Psoas muscle (tissue), 7 donors: ENCODE measurements at regions not wholly inside any gene's neighbourhood (a gene's known extent, or its start where the extent isn't known, plus 50 kb on each side); places are given as distances from the start of the nearest gene placed in this dataset.

Experiments used
- ATAC-seq, 4 donors: fragments of 200-7000 bp; cut with Tn5 transposase; one replicate each; pipeline ENCODE4 v1.9.1; 2020; ENCODE audit warnings: moderate library complexity in 3 of 4, mild to moderate bottlenecking in 2 of 4
- DNase-seq, 2 donors: peaks; one replicate each; pipeline ENCODE4 v3.0.0-alpha.2; 2020
- H3K27ac ChIP-seq: fragments of 200-600 bp; one replicate; pipeline ENCODE4 v1.8.0; 2022
- H3K27me3 ChIP-seq, 3 donors: fragments of 200-600 bp in 1 of 3; one replicate each; pipeline versions ENCODE4 v1.6.1 to v1.8.0; 2013 to 2022; ENCODE audit warnings: low read length in 2 of 3, mild to moderate bottlenecking in 2 of 3, moderate library complexity in 1 of 3; ENCODE audit not compliant: insufficient read depth in 3 of 3
- H3K36me3 ChIP-seq, 2 donors: fragments of 200-600 bp in 1 of 2; one replicate each; pipeline versions ENCODE4 v1.6.1 to v1.8.0; 2013 to 2022; ENCODE audit warnings: low read depth in 1 of 2, mild to moderate bottlenecking in 1 of 2, moderate library complexity in 1 of 2; ENCODE audit not compliant: insufficient read depth in 1 of 2
- H3K4me1 ChIP-seq: fragments of 200-600 bp; one replicate; pipeline ENCODE4 v1.8.0; 2022
- H3K4me3 ChIP-seq: fragments of 200-600 bp; one replicate; pipeline ENCODE4 v1.8.0; 2022; ENCODE audit warnings: mild to moderate bottlenecking
- H3K9me3 ChIP-seq: fragments of 200-600 bp; one replicate; pipeline ENCODE4 v1.8.0; 2022
- WGBS, 3 donors: extraction: QIAGEN DNeasy Blood & Tissue Kit; methylation state at CpG; one replicate each; pipeline versions ENCODE4 v1.1.6 to v1.1.7; 2013; 5-methylcytosine and 5-hydroxymethylcytosine counted together
- intact Hi-C, 2 donors: fragments of 100-400 bp; cut with DNase I; formaldehyde crosslinking; loops; one replicate each; pipeline versions ENCODE4 v1.11.0 to v1.14.2; 2022
- TF ChIP-seq, protein P1 (sequence below): fragments of 200-600 bp; IDR thresholded peaks from one replicate; pipeline ENCODE4 v1.8.0; 2022; ENCODE audit warnings: antibody characterized with exemption
- donor health status: healthy with polysubstance abuse.
- donor health status: DM: no; HTN: no; CAD: no; lungs with moderate emphysema.
- donor health status: Bipolar disorder and iron deficiency.
- donor health status: healthy.
- donor health status: DM: yes; HTN: yes; CAD: no.
- donor health status: DM: no; HTN: no; CAD: no.
- donor health status: DM: yes; HTN: yes; CAD: no.

DNA sequence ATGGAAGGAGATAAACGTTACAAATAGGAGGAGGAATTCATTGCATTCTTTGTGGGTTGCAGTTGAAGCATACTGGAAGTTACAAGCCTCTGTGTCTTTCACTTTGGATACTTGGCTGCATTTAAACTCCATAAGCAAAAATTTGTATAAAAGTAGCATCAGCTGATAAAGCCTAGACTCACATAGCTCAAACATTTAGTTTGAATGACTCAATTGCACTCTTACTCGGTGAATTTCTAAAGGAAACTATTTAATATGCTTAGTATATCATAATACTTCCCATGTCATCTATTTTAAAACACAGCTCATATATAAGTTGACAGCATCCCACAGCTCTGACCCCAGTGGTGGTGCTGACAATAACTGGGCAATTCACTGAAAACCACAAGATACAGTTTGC is 596.6 kb upstream of the ZNF608 start:
- ATAC-seq (no peak), DNase-seq (no peak)
- 48 to 60% (median 50%) methylated on average over 2 of the region's 2 CpGs for WGBS, 3 donors
- TF ChIP-seq, protein P1, sequence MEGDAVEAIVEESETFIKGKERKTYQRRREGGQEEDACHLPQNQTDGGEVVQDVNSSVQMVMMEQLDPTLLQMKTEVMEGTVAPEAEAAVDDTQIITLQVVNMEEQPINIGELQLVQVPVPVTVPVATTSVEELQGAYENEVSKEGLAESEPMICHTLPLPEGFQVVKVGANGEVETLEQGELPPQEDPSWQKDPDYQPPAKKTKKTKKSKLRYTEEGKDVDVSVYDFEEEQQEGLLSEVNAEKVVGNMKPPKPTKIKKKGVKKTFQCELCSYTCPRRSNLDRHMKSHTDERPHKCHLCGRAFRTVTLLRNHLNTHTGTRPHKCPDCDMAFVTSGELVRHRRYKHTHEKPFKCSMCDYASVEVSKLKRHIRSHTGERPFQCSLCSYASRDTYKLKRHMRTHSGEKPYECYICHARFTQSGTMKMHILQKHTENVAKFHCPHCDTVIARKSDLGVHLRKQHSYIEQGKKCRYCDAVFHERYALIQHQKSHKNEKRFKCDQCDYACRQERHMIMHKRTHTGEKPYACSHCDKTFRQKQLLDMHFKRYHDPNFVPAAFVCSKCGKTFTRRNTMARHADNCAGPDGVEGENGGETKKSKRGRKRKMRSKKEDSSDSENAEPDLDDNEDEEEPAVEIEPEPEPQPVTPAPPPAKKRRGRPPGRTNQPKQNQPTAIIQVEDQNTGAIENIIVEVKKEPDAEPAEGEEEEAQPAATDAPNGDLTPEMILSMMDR: no peak
- no peaks in the 10 kb centered on the region for H3K4me1 ChIP-seq
- H3K27ac ChIP-seq: no peak overlapping the region
- no peaks in the 10 kb centered on the region for H3K27me3 ChIP-seq
- no peak overlapping the region for H3K4me3 ChIP-seq
- intact Hi-C loops: no loop called here
- no peaks in the 10 kb centered on the region for H3K36me3 ChIP-seq
- no peaks in the 10 kb centered on the region for H3K9me3 ChIP-seq

DNA sequence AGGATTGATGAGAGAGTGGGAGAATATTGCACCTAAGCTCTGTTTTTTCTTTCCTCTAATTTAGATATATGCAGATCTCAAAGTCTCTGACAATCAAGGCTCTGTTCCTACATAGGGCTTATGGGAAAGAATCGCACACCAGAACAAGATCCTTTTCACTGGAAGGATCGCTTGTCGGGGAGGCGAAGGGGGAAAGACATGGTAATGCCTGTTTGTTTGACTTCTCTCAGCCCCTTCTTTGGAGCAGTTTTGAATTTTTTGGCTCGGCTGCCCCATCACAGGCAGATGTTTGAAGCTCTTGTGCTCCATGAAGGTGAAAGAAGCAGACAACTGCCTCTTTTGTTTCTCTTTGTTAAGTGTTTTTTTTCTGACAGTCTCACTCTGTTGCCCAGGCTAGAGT is 599.9 kb upstream of the ZNF608 start:
- ATAC-seq (no peak), DNase-seq (no peak)
- Histone ChIP-seq H3K4me1 (no peaks in the 10 kb centered on the region), H3K4me3 (no peak overlapping the region), H3K36me3 (no peaks in the 10 kb centered on the region), H3K27ac (no peak overlapping the region), H3K9me3 (no peaks in the 10 kb centered on the region), H3K27me3 (no peaks in the 10 kb centered on the region)
- intact Hi-C loops: no loop called here
- WGBS, 3 donors: 74 to 94% (median 86%) methylated on average over 5 of the region's 5 CpGs
- TF ChIP-seq, protein P1: no peak

DNA sequence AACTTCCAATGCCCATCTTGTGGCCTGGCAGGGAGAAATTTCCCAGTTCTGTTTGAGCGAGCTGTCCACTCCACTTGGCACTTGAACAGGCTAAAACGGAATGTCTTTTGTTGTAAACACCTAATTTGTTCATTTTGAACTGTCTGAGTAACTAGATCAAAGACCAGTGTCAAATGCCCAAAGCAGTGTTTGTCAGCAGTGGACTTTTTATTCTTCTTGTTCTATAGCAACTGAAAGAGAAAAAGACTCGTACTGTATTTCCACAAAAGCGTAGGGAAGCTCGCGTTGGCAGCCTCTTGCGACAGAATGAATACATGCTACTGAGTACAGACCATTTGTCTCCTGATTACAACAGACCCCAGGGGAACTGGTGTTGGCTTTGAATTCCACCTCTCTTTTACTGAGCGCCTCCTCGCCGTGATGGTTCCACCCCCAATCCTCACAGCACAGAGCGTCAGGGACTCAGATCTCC is 601.8 kb upstream of the ZNF608 start:
- 41 to 72% (median 48%) methylated on average over 11 of the region's 11 CpGs for WGBS, 3 donors
- Histone ChIP-seq H3K36me3 (no peaks in the 10 kb centered on the region), H3K4me1 (no peaks in the 10 kb centered on the region), H3K9me3 (no peaks in the 10 kb centered on the region), H3K4me3 (no peak overlapping the region), H3K27me3 (no peaks in the 10 kb centered on the region), H3K27ac (no peak overlapping the region)
- ATAC-seq: peak in 2 of 4 donors; percentile 44 to 62
- intact Hi-C loops: no loop called here
- TF ChIP-seq, protein P1: no peak
- peak; percentile 33 to 57 for DNase-seq

DNA sequence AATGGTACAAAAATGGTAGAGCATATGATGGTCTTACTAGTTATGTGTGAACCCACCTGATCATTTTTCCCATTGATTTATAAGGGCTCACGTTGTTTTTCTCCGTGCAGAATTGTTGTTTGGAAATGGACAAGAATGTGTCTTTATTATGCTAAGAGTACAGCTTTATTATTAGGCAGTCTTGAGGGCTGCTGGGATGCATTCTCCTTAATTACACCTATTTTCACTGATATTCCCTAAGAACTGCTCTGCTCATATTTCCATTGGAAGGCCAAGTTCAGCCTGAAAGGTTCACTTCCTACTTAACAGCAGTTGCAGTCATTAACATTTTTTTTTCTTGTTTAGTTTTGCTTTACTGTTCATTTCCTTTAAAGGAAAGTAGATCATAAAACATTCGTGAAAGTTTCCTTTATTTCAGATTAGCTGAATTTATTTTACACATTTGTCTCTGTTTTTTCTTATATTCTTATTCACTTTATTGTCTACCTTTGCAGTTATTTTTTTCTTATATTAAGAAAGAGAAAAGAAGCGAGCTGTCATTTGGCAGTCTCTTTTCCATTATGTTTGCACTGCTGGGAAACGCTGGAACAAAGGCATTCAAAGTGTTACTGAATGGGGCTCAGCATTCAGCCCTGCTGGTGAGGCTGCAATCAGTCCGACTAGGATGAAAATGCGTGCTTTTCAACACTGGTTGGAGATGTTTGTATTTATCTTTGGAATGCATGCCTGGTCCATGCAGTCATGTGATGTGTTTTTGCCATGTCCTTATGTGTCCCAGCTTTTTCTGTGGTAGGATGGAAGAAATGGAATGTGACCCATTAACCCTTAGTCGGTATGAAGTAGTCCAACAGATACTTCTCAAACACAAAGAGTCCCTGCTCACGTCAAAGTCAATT is 602.7 kb upstream of the ZNF608 start:
- H3K27ac ChIP-seq: no peak overlapping the region
- ATAC-seq: no peak

More for the DNA sequence above, 602.7 kb upstream of the ZNF608 start:
- intact Hi-C loops: no loop called here
- 35 to 48% (median 36%) methylated on average over 9 of the region's 9 CpGs for WGBS, 3 donors
- no peak overlapping the region for H3K4me3 ChIP-seq
- no peaks in the 10 kb centered on the region for H3K27me3 ChIP-seq
- TF ChIP-seq, protein P1: no peak
- H3K9me3 ChIP-seq: no peaks in the 10 kb centered on the region
- no peaks in the 10 kb centered on the region for H3K4me1 ChIP-seq
- no peak for DNase-seq
- H3K36me3 ChIP-seq: no peaks in the 10 kb centered on the region
